GM10266 (cell line): ENCODE measurements at regions not wholly inside any gene's neighbourhood (a gene's known extent, or its start where the extent isn't known, plus 50 kb on each side); places are given as distances from the start of the nearest gene placed in this dataset.

Experiments
- DNase-seq: peaks from one replicate; pipeline ENCODE4 v3.0.0; 2012; ENCODE audit errors: extremely low spot score
- TF ChIP-seq, protein P1 (sequence below): IDR thresholded peaks from 2 replicates; pipeline ENCODE4 v1.5.1; 2012; ENCODE audit warnings: mild to moderate bottlenecking, low read depth; ENCODE audit not compliant: control insufficient read depth, insufficient read depth; ENCODE audit errors: missing control alignments

GRCh38 chr11:11779975-11780374 is 61.8 kb upstream of the USP47 start:
- TF ChIP-seq, protein P1, sequence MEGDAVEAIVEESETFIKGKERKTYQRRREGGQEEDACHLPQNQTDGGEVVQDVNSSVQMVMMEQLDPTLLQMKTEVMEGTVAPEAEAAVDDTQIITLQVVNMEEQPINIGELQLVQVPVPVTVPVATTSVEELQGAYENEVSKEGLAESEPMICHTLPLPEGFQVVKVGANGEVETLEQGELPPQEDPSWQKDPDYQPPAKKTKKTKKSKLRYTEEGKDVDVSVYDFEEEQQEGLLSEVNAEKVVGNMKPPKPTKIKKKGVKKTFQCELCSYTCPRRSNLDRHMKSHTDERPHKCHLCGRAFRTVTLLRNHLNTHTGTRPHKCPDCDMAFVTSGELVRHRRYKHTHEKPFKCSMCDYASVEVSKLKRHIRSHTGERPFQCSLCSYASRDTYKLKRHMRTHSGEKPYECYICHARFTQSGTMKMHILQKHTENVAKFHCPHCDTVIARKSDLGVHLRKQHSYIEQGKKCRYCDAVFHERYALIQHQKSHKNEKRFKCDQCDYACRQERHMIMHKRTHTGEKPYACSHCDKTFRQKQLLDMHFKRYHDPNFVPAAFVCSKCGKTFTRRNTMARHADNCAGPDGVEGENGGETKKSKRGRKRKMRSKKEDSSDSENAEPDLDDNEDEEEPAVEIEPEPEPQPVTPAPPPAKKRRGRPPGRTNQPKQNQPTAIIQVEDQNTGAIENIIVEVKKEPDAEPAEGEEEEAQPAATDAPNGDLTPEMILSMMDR: no peak
- DNase-seq: no peak

GRCh38 chr11:11777897-11778296 is 63.9 kb upstream of the USP47 start:
- DNase-seq: no peak
- TF ChIP-seq, protein P1: no peak

- DNase-seq: no peak
- TF ChIP-seq, protein P1: no peak
These were observed 65.1 kb upstream of the USP47 start for GRCh38 chr11:11776714-11777113.

GRCh38 chr11:11774928-11775327 is 66.8 kb upstream of the USP47 start:
- DNase-seq: no peak
- TF ChIP-seq, protein P1: no peak

GRCh38 chr11:11772865-11773515 is 68.8 kb upstream of the USP47 start:
- DNase-seq: no peak
- TF ChIP-seq, protein P1: no peak

DNA sequence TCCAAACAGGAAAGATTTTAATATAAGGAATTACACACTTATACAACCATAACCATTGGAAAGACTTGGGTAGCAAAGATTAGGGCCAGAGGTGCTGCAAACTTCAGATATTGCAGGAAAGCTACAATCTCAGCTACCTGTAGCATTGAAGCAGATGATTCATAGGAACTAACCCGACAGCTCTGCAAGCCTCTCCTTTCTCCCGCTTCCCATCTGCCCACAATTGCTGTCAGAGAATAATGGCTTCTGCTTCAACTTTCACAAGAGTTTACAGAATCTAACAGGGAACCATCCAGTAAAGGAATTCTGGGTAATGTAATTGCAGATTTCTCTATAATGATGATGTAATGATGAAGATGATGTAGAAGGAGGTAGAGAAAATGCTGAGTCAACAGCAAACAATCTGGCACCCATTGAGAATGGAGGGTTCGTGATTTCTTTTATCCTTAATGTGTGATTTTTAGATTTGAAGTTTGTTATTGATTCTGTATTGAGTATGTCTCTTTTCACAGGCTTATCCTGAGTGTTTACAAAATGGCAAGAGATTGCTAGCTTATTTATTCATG is 70.8 kb upstream of the USP47 start:
- no peak for DNase-seq
- TF ChIP-seq, protein P1: no peak

DNA sequence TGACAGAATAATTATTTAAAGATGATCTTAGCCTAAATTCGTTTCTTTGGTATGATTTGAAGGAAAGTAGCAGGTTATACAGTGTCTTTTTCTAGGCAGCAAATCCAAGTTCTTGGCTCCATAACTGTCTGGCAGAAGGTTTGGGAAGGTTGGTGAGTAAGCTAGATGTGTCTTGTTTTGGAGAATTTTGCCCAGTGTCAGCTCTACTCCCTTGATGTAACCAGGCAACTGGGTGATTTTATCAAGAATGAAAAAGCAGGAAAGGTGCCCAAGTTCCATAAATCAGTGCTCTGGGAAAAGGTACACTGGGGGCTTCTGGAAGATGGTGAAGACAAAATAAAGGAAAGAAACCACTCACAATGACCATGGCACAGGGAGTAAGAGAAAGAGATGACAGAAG is 71.5 kb upstream of the USP47 start:
- TF ChIP-seq, protein P1: no peak

More for the DNA sequence above, 71.5 kb upstream of the USP47 start:
- DNase-seq: no peak
